HUDEP-2 (cell line): ENCODE measurements at regions not wholly inside any gene's neighbourhood (a gene's known extent, or its start where the extent isn't known, plus 50 kb on each side); places are given as distances from the start of the nearest gene placed in this dataset.
"Not testable (repeated sequence)": the region's sequence is repeated elsewhere in the genome, so short reads cannot be mapped to it uniquely, and the experiment has no call there.

Source experiments
- DNase-seq, 76 experiments: peaks; one replicate each; lab custom pipeline; 2025; ENCODE audit not compliant: unreplicated experiment in 76 of 76; lab: John Stamatoyannopoulos, UW

DNA sequence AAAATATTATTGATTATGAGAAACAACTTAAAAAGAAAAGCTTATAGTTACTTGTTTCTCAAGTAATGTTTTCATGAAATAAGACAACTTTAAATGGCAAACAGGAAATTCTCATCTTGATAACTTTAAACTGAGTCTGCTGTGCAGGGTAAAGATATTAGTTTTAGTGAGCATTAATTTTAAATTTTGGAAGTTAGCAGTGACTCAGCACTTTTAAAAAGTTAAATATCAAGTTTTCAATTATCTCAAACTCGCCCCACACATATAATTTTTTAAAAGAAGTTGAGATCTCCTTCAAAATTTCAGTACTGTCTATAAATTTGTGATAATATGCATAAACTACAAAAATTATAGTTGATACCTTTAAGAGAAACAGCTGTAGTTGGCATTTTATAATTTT is 337.3 kb upstream of the NT5E start:
- DNase-seq, result no peak

DNA sequence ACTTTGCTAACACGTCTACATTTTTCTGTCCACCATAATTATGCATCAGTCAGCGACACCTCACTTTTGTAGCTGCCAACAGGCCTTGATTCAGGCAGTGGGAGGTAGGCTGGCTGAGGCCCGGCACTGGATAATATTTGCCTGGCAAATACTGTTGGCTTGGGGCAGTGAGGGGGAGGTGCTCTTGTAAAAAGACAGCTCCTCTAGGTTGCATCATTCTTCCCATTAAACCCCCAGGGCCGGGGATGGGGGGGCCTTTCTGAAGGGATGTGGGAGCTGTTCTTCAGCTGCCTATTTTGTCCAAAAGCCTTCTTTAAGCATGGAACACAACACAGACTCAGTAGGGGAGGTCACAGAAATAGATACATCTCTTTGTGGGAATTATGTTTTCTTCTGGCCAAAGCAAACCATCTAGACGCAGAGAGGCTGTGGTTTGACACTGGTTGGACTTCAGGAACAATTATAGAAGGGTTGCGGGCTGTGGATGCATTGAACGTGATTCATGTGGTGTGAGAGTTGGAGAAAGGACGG is 338.3 kb upstream of the NT5E start:
- DNase-seq, result no peak

DNA sequence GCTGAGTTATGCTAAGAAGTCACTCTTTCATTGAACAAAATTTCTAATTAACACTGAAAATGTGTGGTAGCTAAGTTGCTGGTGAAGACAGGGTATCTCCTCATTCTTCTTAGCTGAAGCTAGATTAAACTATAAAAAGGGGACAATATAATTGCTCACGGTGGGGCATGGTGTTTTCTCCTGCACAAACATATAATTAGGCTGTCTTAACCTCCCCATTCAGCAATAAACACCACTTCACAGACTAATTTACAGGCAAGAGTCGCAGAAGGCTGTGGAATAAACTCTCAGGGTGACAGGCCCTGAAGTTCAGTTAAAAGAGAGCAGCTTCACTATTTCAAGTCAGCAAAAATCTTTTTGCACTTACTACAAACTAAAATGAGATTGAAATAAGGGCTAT is 338.9 kb upstream of the NT5E start:
- no peak for DNase-seq

DNA sequence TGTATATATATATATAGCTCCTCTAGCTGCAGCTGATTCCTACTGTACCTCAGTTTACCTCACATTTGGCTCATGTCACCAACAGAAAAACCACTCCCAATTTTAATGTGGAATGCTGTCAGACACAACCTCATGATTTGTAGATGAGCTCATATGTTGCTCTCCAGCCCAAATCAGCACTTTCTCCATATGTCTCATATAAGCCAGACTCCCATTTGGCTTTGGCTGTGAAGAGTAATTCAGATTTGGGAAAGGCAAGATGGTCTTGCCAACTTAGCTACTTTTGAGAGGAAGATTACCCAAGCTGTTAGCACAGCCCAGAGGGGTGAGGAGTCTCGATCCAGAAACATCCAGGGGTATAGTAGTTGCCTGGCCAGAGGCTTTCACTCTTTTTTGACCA is 342.2 kb upstream of the NT5E start:
- DNase-seq, result no peak

DNA sequence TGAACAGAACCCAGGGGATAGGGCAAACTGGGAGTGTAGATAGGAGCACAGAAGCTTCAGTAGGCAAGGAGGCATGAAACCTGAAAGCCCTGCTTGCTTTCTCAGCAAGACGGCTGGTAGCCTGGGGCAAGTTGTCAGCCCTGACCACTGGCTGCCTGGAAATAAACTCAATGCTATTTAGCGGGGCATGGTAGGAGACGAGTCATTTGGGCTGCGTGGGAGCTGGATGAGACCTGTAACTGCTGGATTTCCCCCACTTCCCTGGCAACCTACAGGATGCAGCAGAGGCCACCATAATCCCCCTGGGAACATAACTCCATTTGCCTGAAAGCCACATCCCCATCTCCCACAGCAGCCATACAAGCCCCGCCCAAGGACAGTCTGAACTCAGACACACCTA is 332.6 kb upstream of the TBX18 start:
- no peak for DNase-seq

DNA sequence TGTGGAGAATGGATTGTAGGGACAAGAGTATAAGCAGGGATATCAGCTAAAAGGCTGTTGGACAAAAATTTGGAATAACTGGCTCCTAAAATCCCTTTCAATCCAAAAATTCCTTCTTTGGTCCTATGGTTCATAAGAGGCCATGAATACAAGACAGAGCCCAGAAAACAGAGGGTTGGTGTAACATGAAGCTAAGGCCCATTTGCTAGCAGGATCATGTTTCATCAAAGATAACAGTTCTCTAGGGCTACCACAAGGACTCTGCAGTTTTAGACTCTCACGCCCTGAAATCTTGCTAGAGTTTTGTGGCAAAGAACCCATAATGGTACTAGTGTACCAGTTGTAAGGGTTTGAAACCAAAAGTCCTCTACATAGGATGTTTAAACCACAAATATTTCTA is 327.8 kb upstream of the TBX18 start:
- DNase-seq, result no peak

DNA sequence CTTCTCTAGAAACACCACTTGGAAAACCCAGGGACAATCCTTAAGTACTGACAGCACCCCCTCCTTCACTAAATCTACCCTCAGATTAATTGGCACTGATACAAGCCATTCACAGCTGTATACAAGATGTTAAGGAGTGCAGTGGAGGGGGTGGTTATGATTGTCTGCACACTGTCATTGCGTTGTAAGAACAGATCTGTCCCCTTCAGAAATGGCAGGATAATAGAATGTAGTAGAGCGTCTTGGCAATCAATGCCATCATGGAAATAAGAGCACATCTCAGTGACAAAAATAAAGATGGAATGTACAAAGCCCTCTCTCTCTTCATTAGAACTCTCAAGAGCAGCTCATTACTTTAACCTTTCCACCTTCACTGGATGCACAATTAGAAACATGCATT is 324.9 kb upstream of the TBX18 start:
- DNase-seq, result no peak

DNA sequence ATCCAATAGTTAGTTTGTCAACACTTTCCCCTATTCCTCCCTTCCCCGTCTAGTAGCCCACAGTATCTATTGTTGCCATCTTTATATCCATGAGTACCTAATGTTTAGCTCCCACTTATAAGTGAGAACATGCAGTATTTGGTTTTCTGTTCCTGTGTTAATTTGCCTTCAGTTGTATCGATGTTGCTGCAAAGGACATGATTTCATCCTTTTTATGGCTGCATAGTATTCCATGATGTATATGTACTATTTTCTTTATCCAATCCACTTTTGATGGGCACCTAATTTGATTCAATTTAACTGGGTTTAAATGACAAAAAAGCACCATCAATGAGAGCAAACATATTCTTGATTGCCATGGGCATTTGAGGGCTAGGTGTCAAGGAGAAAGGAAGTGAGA is 321.5 kb upstream of the TBX18 start:
- DNase-seq, result no peak

DNA sequence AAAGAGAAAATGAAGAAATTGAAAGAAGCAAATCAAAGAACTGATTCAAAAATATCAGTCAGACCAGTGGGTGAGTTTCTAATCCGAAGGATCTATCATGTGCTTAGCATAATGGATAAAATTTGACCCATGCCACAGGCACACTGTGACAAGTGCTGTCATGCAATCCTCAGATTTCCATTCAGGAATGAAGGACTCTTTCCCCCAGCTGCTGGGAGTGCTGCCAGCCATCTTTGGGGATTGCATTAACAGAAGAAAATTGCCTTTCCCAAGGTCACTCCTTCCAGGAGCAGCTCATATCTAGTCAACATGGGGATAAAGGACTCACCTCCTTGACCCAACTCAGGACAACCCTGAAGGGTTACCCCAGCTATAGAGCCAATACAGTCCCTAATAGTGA is 316.7 kb upstream of the TBX18 start:
- no peak for DNase-seq

DNA sequence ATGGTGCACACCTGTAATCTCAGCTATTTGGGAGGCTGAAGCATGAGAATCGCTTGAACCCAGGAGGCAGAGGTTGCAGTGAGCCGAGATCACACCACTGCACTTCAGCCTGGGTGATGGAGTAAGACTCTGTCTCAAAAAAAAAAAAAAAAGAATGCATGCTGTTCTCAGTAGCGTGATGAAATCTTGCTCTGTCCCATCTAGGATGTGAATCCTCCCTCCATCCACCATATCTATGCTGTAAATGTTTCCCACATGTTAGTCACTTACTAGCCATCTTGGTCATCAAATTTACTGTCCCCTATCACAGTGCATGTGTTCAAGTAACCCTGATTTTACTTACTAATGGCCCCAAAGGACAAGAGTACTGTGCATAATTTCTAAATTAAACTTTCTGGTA is 315.4 kb upstream of the TBX18 start:
- DNase-seq, result no peak

DNA sequence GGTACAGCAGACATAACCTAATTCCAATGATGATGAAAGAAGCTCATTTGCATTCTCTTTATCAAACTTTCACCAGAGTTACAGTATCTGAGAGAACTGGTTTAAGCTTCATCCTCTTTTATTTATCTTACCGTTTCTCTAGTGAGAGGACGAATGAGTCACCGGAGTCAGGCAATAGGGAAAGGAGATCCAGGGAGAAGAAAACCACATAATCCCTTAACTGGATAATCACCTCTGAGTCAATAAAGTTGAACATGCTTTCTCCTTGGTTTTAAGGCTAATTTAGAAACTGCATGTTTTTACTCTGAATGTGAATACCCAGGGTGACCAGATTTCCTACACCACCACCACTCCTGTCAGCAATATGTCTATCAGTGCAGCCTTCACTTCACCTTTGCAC is 313.7 kb upstream of the TBX18 start:
- DNase-seq, result no peak

DNA sequence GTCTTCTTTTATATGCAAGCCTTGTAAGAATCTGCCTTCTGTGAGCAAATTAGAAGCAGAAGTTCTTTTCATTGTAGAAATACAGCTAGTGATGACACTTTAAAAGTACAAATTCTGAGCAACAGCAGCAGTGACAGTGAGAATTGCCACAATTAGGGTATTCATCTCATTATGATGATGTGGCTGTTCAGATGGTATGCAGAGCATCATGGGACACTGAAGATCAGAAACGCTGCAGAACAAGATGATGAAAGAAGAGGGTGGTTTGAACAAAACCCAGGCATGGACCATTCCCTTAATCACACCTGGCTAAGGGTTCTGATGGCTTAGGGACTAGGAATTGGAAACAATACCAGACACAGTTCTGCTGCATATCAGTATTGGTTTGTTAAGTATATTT is 312.7 kb upstream of the TBX18 start:
- DNase-seq, result no peak

DNA sequence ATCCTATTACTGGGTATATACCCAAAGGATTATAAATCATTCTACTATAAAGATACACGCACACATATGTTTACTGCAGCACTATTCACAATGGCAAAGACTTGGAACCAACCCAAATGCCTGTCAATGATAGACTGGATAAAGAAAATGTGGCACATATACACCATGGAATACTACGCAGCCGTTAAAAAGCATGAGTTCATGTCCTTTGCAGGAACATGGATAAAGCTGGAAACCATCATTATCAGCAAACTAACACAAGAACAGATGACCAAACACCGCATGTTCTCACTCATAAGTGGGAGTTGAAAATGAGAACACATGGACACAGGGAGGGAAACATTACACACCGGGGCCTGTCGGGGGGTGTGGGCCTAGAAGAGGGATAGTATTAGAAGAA is 307.4 kb upstream of the TBX18 start:
- not testable (repeated sequence) for DNase-seq

DNA sequence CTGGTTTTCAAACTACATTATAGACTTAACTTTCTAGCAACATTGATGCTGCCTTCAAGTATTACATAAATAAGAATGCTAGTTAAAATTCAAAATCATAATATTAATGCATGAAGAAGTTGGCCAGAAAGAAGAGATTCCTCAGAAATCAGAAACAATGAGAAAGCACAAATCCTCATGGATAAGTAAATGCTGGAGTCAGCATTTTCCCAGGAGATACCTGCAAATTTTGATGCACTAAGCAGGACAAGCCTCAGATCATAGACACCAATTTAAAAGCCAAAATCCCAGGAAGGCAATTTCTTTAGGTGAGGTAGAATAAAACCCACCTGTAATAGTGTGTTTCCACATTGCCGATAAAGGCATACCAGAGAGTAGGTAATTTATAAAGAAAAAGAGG is 305.2 kb upstream of the TBX18 start:
- DNase-seq, result no peak

DNA sequence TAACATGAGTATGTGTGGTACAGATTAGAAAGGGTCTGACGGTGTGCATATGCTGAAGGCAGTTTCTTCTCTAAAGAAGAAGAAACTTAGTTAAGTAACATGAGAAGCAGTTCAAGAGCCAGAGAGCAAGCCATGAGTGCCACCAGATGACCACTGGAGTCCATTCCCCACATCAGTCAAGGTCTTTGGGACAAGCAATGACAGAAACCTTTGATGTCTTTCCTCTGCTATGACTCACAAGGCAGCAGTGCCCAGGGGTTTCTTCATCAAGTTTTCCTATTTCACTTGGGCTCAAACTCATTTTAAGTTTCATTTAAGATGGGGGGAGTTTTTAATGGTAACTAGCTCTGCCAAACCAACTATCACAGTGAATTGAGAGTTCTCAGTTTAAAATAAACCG is 303.8 kb upstream of the TBX18 start:
- DNase-seq, result no peak

DNA sequence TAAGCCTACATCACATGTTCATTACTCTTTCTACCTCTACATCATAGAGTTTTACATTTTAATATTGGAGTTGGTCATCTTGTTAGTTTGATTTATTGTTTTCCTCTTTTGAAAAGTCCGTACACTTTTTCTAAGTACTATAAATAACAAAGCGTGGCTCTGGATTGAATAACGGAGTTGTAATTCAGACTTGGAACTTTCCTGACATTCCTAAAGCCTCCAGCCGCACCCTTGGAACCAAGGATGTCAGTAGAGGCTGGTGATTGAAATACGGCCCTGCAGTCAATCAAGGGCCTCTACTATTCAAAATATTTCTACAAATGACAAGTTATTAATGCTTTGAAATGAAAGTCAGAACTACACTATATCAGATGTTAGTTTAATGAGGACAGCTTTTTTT is 301.9 kb upstream of the TBX18 start:
- no peak for DNase-seq

DNA sequence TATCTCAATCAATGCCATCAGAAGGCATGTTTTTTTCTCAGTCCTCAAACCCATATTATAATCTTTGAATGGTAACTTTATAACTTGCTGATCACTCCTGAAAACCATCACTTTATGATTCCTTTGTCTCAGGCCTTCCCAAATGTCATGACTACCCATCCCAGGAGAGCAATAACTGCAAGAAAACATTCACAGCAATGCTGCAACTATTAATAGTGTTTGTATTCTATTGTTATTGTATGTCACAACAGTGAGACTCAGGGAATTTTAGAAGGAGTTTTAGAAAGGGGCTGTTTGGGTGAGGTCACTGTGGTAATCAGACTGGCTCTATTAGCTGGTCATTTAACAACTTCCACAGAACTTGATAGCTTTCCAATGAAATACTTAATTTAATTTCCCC is 301.4 kb upstream of the TBX18 start:
- DNase-seq, result no peak

DNA sequence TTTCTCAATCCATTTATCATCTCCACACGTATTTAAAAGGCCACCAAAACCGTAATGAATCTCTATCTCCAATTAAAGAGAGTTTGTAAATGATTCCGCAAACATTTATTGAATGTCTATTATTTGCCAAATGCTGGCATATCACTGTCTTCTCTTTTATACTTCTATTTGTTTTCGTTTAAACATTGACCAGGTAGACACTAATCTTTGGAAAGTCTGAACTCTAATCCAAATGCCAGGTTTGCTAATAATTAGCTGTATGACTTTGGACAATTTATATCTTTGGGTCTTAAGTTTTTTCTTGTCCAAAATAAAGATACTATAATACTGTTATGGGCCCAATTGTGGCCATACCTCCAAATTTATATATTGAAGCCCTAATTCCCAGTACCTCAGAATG is 299.2 kb upstream of the TBX18 start:
- no peak for DNase-seq

DNA sequence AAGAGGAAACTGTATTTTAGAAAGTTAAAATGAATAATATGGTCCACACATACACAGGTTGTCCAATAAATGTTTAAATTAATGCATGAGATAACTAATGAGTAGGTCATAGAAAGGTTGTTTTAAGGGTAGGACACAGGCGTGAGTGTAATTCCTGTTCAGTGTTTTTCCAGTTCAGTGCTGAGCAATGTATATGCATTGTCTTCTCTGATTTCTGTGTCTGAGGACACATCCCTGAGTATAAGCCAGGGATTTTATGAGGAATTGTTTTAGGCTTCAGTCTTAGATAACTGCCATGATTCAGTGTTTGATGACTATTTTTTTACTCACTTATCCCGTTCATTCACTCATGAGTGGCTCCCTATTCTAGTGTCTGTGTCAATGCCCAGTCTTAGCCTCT is 298.5 kb upstream of the TBX18 start:
- DNase-seq, result no peak

DNA sequence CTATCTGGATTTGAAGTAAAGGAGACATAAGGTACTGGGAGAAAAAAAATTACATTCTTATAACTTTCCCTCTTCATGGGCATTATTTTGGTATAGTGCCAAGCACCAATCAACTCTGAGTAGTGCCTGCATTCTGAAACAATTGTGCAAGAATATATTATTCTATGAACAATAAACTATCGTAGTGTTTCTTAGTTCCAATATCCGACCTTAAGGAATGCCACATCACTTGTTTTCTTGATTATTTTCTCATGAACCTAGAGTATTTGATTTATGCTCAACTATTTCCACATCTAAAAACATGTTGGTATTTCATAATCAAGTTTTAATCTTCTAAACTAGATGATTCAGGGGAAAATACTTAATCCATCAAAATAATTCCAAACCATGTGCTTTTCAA is 294.4 kb upstream of the TBX18 start:
- no peak for DNase-seq

DNA sequence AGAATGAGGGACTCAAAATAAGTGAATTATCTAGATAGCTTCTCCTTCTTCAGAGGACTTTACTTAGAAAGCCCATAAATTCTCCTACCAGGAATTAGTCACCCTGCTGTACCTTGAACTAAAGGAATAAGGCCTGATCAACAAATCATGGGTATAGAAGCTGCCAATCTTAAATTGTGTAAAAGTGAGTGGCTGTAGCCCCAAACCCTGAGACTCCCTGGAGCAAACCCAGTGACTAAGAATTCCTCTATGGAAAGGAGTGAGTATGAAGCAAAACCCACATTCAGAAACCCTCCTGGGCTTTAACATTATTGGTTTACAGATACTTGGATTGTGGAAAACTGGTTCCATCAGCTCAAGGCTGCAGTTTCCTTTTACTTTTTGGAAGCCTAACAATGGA is 285.8 kb upstream of the TBX18 start:
- DNase-seq, result no peak

DNA sequence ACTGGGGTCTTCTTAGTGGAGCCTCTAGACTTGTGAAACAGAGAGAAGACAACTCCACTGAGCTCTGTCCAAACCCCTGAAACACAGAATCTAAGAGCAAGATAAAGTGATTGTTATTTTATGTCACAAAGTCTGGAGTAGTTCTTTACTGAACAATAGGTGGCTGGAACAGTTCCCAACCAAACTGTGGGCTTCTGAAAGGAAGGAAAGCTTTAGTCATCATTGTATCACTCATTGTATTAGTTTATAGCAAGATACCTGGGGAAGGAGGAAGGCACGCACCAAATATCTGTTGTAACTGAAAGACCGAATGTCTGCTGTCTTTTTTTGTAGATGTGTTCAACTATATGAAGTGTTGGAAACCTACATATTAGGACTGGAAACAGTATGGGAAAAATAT is 284.9 kb upstream of the TBX18 start:
- DNase-seq, result no peak

DNA sequence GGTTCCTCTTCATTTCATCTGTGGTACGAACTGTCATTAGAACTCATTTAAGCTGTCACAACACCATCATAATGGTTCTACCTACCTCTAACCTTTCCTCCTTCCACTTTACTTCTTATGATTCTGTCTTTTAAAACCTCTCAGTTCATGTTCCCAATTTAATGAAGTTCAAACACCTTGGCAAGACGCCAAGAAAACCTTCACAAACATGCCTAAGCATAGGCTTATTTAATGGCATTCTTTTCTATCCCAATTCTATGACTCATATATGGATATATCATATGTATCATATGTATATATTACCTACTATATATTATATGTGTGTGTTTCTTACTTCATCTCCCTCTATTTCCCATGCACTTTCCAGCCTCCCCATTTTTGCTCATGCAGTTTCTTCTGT is 283.4 kb upstream of the TBX18 start:
- DNase-seq, result no peak

DNA sequence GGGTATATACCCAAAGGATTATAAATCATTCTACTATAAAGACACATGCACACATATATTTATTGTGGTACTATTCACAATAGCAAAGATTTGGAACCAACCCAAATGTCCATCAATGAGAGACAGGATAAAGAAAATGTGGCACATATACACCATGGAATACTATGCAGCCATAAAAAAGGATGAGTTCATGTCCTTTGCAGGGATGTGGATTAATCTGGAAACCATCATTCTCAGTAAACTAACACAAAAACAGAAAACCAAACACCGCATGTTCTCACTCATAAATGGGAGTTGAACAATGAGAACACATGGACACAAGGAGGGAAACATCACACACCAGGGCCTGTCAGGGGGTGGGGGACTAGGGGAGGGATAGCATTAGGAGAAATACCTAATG is 281.4 kb upstream of the TBX18 start:
- DNase-seq, result not testable (repeated sequence)
